ACC112 (cell line): ENCODE measurements at regions not wholly inside any gene's neighbourhood (a gene's known extent, or its start where the extent isn't known, plus 50 kb on each side); places are given as distances from the start of the nearest gene placed in this dataset.
"Not testable (repeated sequence)": the region's sequence is repeated elsewhere in the genome, so short reads cannot be mapped to it uniquely, and the experiment has no call there.

ENCODE experiments used
- H2AFZ ChIP-seq: fragments of 200-600 bp; sonication (generic); one replicate; pipeline ENCODE4 v1.6.0; 2017; ENCODE audit warnings: antibody characterized with exemption, low read length; ENCODE audit not compliant: unreplicated experiment
- H3K27ac ChIP-seq: fragments of 200-600 bp; sonication (generic); 2 replicates; pipeline ENCODE4 v1.5.1; 2014; ENCODE audit warnings: low read depth, mild to moderate bottlenecking, antibody characterized with exemption, low read length, moderate library complexity
- H3K27me3 ChIP-seq: fragments of 200-600 bp; sonication (generic); 2 replicates; pipeline ENCODE4 v1.6.1; 2014; ENCODE audit warnings: mild to moderate bottlenecking, antibody characterized with exemption, low read length, moderate library complexity, mixed read lengths; ENCODE audit not compliant: insufficient read depth
- H3K36me3 ChIP-seq: fragments of 200-600 bp; sonication (generic); 2 replicates; pipeline ENCODE4 v1.6.1; 2016; ENCODE audit warnings: mild to moderate bottlenecking, antibody characterized with exemption, low read length, moderate library complexity, mixed read lengths; ENCODE audit not compliant: insufficient read depth
- H3K4me1 ChIP-seq: fragments of 200-600 bp; sonication (generic); one replicate; pipeline ENCODE4 v1.6.1; 2016; ENCODE audit warnings: low read length, mixed read lengths; ENCODE audit not compliant: insufficient read depth, unreplicated experiment, control insufficient read depth
- H3K4me3 ChIP-seq: fragments of 200-600 bp; sonication (generic); 2 replicates; pipeline ENCODE4 v1.5.1; 2014; ENCODE audit warnings: mild to moderate bottlenecking, low read depth, low read length
- H3K79me2 ChIP-seq: fragments of 200-600 bp; sonication (generic); one replicate; pipeline ENCODE4 v1.6.0; 2016; ENCODE audit warnings: low read length; ENCODE audit not compliant: control insufficient read depth, unreplicated experiment, insufficient read depth

GRCh38 chr1:117707371-117707770 lies 101.5 kb downstream of the TENT5C start:
- Histone ChIP-seq H3K36me3 (no peaks in the 10 kb centered on the region), H2AFZ (no peak overlapping the region), H3K27me3 (no peaks in the 10 kb centered on the region), H3K79me2 (no peaks in the 10 kb centered on the region), H3K4me1 (no peaks in the 10 kb centered on the region), H3K27ac (no peak overlapping the region), H3K4me3 (no peak overlapping the region)

GRCh38 chr1:117708323-117709248 lies 102.7 kb downstream of the TENT5C start:
- Histone ChIP-seq H3K79me2 (no peaks in the 10 kb centered on the region), H2AFZ (no peak overlapping the region), H3K27me3 (no peaks in the 10 kb centered on the region), H3K4me1 (no peaks in the 10 kb centered on the region), H3K4me3 (no peak overlapping the region), H3K36me3 (no peaks in the 10 kb centered on the region), H3K27ac (no peak overlapping the region)

GRCh38 chr1:117709249-117709691 lies 103.4 kb downstream of the TENT5C start:
- Histone ChIP-seq H3K27me3 (no peaks in the 10 kb centered on the region), H3K27ac (no peak overlapping the region), H3K4me1 (no peaks in the 10 kb centered on the region), H3K36me3 (no peaks in the 10 kb centered on the region), H2AFZ (no peak overlapping the region), H3K79me2 (no peaks in the 10 kb centered on the region), H3K4me3 (no peak overlapping the region)

GRCh38 chr1:117710710-117711109 lies 104.9 kb downstream of the TENT5C start:
- no peak overlapping the region for H2AFZ ChIP-seq
- H3K4me1 ChIP-seq, result no peaks in the 10 kb centered on the region
- no peaks in the 10 kb centered on the region for H3K79me2 ChIP-seq
- H3K36me3 ChIP-seq, result no peaks in the 10 kb centered on the region
- H3K4me3 ChIP-seq, result no peak overlapping the region
- H3K27ac ChIP-seq, result no peak overlapping the region
- H3K27me3 ChIP-seq, result no peaks in the 10 kb centered on the region

GRCh38 chr1:117712621-117713020 lies 106.8 kb downstream of the TENT5C start:
- no peaks in the 10 kb centered on the region for H3K4me1 ChIP-seq
- H3K27me3 ChIP-seq, result no peaks in the 10 kb centered on the region
- no peaks in the 10 kb centered on the region for H3K79me2 ChIP-seq
- H2AFZ ChIP-seq, result no peak overlapping the region
- H3K36me3 ChIP-seq, result no peaks in the 10 kb centered on the region
- H3K27ac ChIP-seq, result no peak overlapping the region
- H3K4me3 ChIP-seq, result no peak overlapping the region

GRCh38 chr1:117714546-117714945 lies 108.7 kb downstream of the TENT5C start:
- Histone ChIP-seq H3K4me1 (no peaks in the 10 kb centered on the region), H3K27me3 (no peaks in the 10 kb centered on the region), H3K79me2 (no peaks in the 10 kb centered on the region), H3K4me3 (no peak overlapping the region), H3K27ac (no peak overlapping the region), H2AFZ (no peak overlapping the region), H3K36me3 (no peaks in the 10 kb centered on the region)

- not testable (repeated sequence) for H3K79me2 ChIP-seq, H3K36me3 ChIP-seq, H3K27me3 ChIP-seq, H3K4me1 ChIP-seq, H3K4me3 ChIP-seq, H2AFZ ChIP-seq, H3K27ac ChIP-seq
Observed at GRCh38 chr1:117716030-117716429, 110.2 kb downstream of the TENT5C start.

GRCh38 chr1:117717980-117718379 lies 112.1 kb downstream of the TENT5C start:
- not testable (repeated sequence) for H2AFZ ChIP-seq, H3K27ac ChIP-seq, H3K4me1 ChIP-seq, H3K36me3 ChIP-seq, H3K4me3 ChIP-seq, H3K79me2 ChIP-seq, H3K27me3 ChIP-seq

- not testable (repeated sequence) for H3K79me2 ChIP-seq, H3K4me1 ChIP-seq, H3K4me3 ChIP-seq, H3K27ac ChIP-seq, H3K36me3 ChIP-seq, H2AFZ ChIP-seq, H3K27me3 ChIP-seq
Observed at GRCh38 chr1:117718596-117718995, 112.7 kb downstream of the TENT5C start.

GRCh38 chr1:117719004-117719403 lies 113.2 kb downstream of the TENT5C start:
- no peaks in the 10 kb centered on the region for H3K79me2 ChIP-seq
- H3K4me3 ChIP-seq, result no peak overlapping the region
- no peaks in the 10 kb centered on the region for H3K27me3 ChIP-seq
- H3K27ac ChIP-seq, result no peak overlapping the region
- no peak overlapping the region for H2AFZ ChIP-seq
- H3K36me3 ChIP-seq, result no peaks in the 10 kb centered on the region
- no peaks in the 10 kb centered on the region for H3K4me1 ChIP-seq

- no peaks in the 10 kb centered on the region for H3K36me3 ChIP-seq
- no peak overlapping the region for H3K27ac ChIP-seq
- peaks cover 7% of the 10 kb centered on the region; the same call in 1 of the 2 replicates for H3K27me3 ChIP-seq
- peaks cover 10% of the 10 kb centered on the region for H3K4me1 ChIP-seq
- no peak overlapping the region for H2AFZ ChIP-seq
- H3K4me3 ChIP-seq, result no peak overlapping the region
- no peaks in the 10 kb centered on the region for H3K79me2 ChIP-seq
Observed at GRCh38 chr1:117732065-117732797, 126.4 kb downstream of the TENT5C start.
